ENCODE measurements at regions not wholly inside any gene's neighbourhood (a gene's known extent, or its start where the extent isn't known, plus 50 kb on each side); places are given as distances from the start of the nearest gene placed in this dataset.

- H3K9me3 ChIP-seq: peaks cover 0 to 6% of the 10 kb centered on the region in 2 donors
- intact Hi-C loops (cut with DNase I; ENCODE audit: low total_unique reads): no loop called here
- in situ Hi-C loops (cut with MboI; ENCODE audit: low pct_ligation_motif_present in 1 of 4, low pct_unique_long_range_greater_than_20kb in 1 of 4, low sequenced_read_pairs in 3 of 4): no loop called here
- no peak for TF ChIP-seq POLR2AphosphoS5 (IDR thresholded peaks at IDR 0.05)
- no peak for TF ChIP-seq EP300 (IDR thresholded peaks at IDR 0.05; ENCODE audit: low read depth)
- no peak for TF ChIP-seq CTCF (IDR thresholded peaks at IDR 0.05)
- H3K4me3 ChIP-seq: no peak overlapping the region
- H3K27ac ChIP-seq: no peak overlapping the region
- no peak for DNase-seq
- WGBS, 2 donors (ENCODE audit: low coverage in 1 of 2): 69 to 81% methylated on average over 2 of the region's 2 CpGs
- no peaks in the 10 kb centered on the region for H3K27me3 ChIP-seq
- H3K4me1 ChIP-seq: no peaks in the 10 kb centered on the region
- H3K36me3 ChIP-seq: no peaks in the 10 kb centered on the region
Observed at GRCh38 chr18:34521040-34521439, 189.1 kb upstream of the DTNA start.

GRCh38 chr18:34522603-34523002 lies 187.5 kb upstream of the DTNA start:
- 71 to 75% methylated on average over 1 to 3 of the region's 3 CpGs for WGBS, 2 donors (ENCODE audit: low coverage in 1 of 2)
- H3K4me3 ChIP-seq: no peak overlapping the region
- H3K27ac ChIP-seq: no peak overlapping the region
- intact Hi-C loops (cut with DNase I; ENCODE audit: low total_unique reads) (no loop called here), in situ Hi-C loops (cut with MboI; ENCODE audit: low pct_ligation_motif_present in 1 of 4, low pct_unique_long_range_greater_than_20kb in 1 of 4, low sequenced_read_pairs in 3 of 4) (no loop called here)
- H3K27me3 ChIP-seq: no peaks in the 10 kb centered on the region
- H3K36me3 ChIP-seq: no peaks in the 10 kb centered on the region
- H3K4me1 ChIP-seq: no peaks in the 10 kb centered on the region
- no peaks in the 10 kb centered on the region for H3K9me3 ChIP-seq
- no peak for DNase-seq
- TF ChIP-seq POLR2AphosphoS5 (IDR thresholded peaks at IDR 0.05) (no peak), POLR2A (IDR thresholded peaks at IDR 0.05) (no peak), EP300 (IDR thresholded peaks at IDR 0.05; ENCODE audit: low read depth) (no peak), CTCF (IDR thresholded peaks at IDR 0.05) (no peak)

- no peaks in the 10 kb centered on the region for H3K27me3 ChIP-seq
- H3K4me3 ChIP-seq: no peak overlapping the region
- H3K9me3 ChIP-seq: no peaks in the 10 kb centered on the region
- no peak overlapping the region for H3K27ac ChIP-seq
- in situ Hi-C loops (cut with MboI; ENCODE audit: low pct_ligation_motif_present in 1 of 4, low pct_unique_long_range_greater_than_20kb in 1 of 4, low sequenced_read_pairs in 3 of 4): no loop called here
- intact Hi-C loops (cut with DNase I; ENCODE audit: low total_unique reads): no loop called here
- H3K36me3 ChIP-seq: no peaks in the 10 kb centered on the region
- 50% methylated on average over 2 of the region's 2 CpGs; no CpG with 5 or more reads in 1 of the 2 donors for WGBS, 2 donors (ENCODE audit: low coverage in 1 of 2)
- no peak for DNase-seq
- no peak for TF ChIP-seq POLR2AphosphoS5 (IDR thresholded peaks at IDR 0.05)
- no peak for TF ChIP-seq EP300 (IDR thresholded peaks at IDR 0.05; ENCODE audit: low read depth)
- no peak for TF ChIP-seq POLR2A (IDR thresholded peaks at IDR 0.05)
- no peak for TF ChIP-seq CTCF (IDR thresholded peaks at IDR 0.05)
- H3K4me1 ChIP-seq: no peaks in the 10 kb centered on the region
Observed at GRCh38 chr18:34525244-34525643, 184.9 kb upstream of the DTNA start.

GRCh38 chr18:34528177-34528576 lies 181.9 kb upstream of the DTNA start:
- in situ Hi-C loops (cut with MboI; ENCODE audit: low pct_ligation_motif_present in 1 of 4, low pct_unique_long_range_greater_than_20kb in 1 of 4, low sequenced_read_pairs in 3 of 4): no loop called here
- TF ChIP-seq POLR2AphosphoS5 (IDR thresholded peaks at IDR 0.05) (no peak), CTCF (IDR thresholded peaks at IDR 0.05) (no peak), POLR2A (IDR thresholded peaks at IDR 0.05) (no peak), EP300 (IDR thresholded peaks at IDR 0.05; ENCODE audit: low read depth) (no peak)

More at GRCh38 chr18:34528177-34528576, 181.9 kb upstream of the DTNA start:
- Histone ChIP-seq H3K4me1 (no peaks in the 10 kb centered on the region), H3K9me3 (no peaks in the 10 kb centered on the region), H3K36me3 (no peaks in the 10 kb centered on the region), H3K27me3 (no peaks in the 10 kb centered on the region), H3K27ac (no peak overlapping the region), H3K4me3 (no peak overlapping the region)
- intact Hi-C loops (cut with DNase I; ENCODE audit: low total_unique reads): no loop called here
- DNase-seq: no peak
- WGBS, 2 donors (ENCODE audit: low coverage in 1 of 2): 90 to 92% methylated on average over 3 of the region's 3 CpGs
